ENCODE measurements at regions not wholly inside any gene's neighbourhood (a gene's known extent, or its start where the extent isn't known, plus 50 kb on each side); places are given as distances from the start of the nearest gene placed in this dataset.

DNA sequence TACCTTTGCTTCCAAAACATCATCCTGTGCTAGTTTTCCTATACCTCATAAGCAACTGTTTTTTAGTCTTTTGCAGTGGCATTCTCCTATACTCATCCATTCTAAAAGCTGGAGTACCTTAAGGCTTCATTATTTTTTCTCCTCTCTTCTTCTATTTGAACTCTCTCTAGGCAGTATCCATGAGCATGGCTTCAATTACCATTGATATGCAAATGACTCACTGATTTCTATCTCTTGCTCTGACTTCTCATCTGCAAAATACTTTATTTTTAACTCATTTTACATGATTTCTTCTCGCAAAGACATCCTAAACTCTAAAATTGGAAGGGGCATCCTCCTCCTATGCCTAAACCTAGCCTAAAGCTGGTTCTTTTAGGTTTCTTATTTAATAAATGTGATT is 365.1 kb upstream of the NUDT12 start:
- TF ChIP-seq, protein P1, sequence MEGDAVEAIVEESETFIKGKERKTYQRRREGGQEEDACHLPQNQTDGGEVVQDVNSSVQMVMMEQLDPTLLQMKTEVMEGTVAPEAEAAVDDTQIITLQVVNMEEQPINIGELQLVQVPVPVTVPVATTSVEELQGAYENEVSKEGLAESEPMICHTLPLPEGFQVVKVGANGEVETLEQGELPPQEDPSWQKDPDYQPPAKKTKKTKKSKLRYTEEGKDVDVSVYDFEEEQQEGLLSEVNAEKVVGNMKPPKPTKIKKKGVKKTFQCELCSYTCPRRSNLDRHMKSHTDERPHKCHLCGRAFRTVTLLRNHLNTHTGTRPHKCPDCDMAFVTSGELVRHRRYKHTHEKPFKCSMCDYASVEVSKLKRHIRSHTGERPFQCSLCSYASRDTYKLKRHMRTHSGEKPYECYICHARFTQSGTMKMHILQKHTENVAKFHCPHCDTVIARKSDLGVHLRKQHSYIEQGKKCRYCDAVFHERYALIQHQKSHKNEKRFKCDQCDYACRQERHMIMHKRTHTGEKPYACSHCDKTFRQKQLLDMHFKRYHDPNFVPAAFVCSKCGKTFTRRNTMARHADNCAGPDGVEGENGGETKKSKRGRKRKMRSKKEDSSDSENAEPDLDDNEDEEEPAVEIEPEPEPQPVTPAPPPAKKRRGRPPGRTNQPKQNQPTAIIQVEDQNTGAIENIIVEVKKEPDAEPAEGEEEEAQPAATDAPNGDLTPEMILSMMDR (IDR thresholded peaks at IDR 0.05; ENCODE audit: insufficient read depth, low read length, poor library complexity, severe bottlenecking), result no peak
- no peak for DNase-seq (ENCODE audit: low read depth)
- no peak overlapping the region for H3K4me3 ChIP-seq (ENCODE audit: low read depth, low read length)

GRCh38 chr5:103923616-103924168 is 361.1 kb upstream of the NUDT12 start:
- no peaks in the 10 kb centered on the region for H3K36me3 ChIP-seq (ENCODE audit: control insufficient read depth, insufficient read depth, low read length)
- no peak overlapping the region for H3K4me3 ChIP-seq (ENCODE audit: low read depth, low read length)
- H3K27me3 ChIP-seq (ENCODE audit: control insufficient read depth, insufficient read depth, low read length), result no peaks in the 10 kb centered on the region
- TF ChIP-seq, protein P1 (IDR thresholded peaks at IDR 0.05; ENCODE audit: insufficient read depth, low read length, poor library complexity, severe bottlenecking), result no peak
- no peak for DNase-seq (ENCODE audit: low read depth)

More for the DNA sequence above, 365.1 kb upstream of the NUDT12 start:
- Histone ChIP-seq H3K36me3 (ENCODE audit: control insufficient read depth, insufficient read depth, low read length) (no peaks in the 10 kb centered on the region), H3K27me3 (ENCODE audit: control insufficient read depth, insufficient read depth, low read length) (no peaks in the 10 kb centered on the region)

DNA sequence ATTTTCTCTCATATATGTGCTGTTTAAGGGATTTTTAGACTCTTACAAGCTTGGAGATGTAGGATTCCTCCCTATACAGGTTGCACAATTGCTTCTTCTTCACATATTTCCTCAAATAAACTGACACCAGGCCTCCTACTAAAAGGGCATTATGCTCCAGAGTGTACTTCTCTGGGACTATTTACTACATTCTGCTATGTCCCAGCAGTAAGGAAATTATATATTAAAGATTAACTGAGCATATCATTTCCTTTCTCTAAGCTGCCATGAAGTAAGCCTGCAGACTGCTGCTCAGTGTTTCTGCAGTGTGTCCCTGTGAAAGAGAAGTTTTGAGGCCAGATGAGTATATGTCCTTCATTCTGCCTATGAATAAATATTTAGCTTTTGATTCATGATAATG is 356.9 kb upstream of the NUDT12 start:
- H3K4me3 ChIP-seq (ENCODE audit: low read depth, low read length), result no peak overlapping the region
- TF ChIP-seq, protein P1 (IDR thresholded peaks at IDR 0.05; ENCODE audit: insufficient read depth, low read length, poor library complexity, severe bottlenecking), result no peak
- DNase-seq (ENCODE audit: low read depth), result no peak
- no peaks in the 10 kb centered on the region for H3K27me3 ChIP-seq (ENCODE audit: control insufficient read depth, insufficient read depth, low read length)
- no peaks in the 10 kb centered on the region for H3K36me3 ChIP-seq (ENCODE audit: control insufficient read depth, insufficient read depth, low read length)

- peak; percentile 55 for DNase-seq (ENCODE audit: low read depth)
- Histone ChIP-seq H3K36me3 (ENCODE audit: control insufficient read depth, insufficient read depth, low read length) (no peaks in the 10 kb centered on the region), H3K4me3 (ENCODE audit: low read depth, low read length) (no peak overlapping the region), H3K27me3 (ENCODE audit: control insufficient read depth, insufficient read depth, low read length) (no peaks in the 10 kb centered on the region)
- TF ChIP-seq, protein P1 (IDR thresholded peaks at IDR 0.05; ENCODE audit: insufficient read depth, low read length, poor library complexity, severe bottlenecking), result no peak
Measured at GRCh38 chr5:103918668-103919367, 356.2 kb upstream of the NUDT12 start.

DNA sequence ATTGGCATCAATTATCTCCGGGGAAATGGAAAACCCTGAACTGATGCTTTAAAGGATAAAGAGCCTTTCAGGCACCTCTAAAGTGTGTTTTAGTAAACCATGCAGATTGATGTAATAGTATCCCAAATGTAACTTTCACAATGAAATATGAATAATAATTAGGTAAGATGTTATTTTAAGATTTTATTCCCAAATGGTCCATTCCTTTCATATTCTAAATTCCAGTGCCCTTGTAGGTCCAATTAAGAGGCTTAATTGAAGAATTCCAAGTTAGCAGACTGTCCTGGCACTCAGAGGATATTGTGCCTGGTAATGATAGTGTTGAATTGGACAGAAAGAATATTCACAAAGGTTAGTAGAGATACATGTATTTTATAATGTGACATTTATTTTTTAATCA is 352.5 kb upstream of the NUDT12 start:
- no peak for DNase-seq (ENCODE audit: low read depth)
- H3K27me3 ChIP-seq (ENCODE audit: control insufficient read depth, insufficient read depth, low read length), result no peaks in the 10 kb centered on the region
- no peak overlapping the region for H3K4me3 ChIP-seq (ENCODE audit: low read depth, low read length)
- TF ChIP-seq, protein P1 (IDR thresholded peaks at IDR 0.05; ENCODE audit: insufficient read depth, low read length, poor library complexity, severe bottlenecking), result no peak
- no peaks in the 10 kb centered on the region for H3K36me3 ChIP-seq (ENCODE audit: control insufficient read depth, insufficient read depth, low read length)

DNA sequence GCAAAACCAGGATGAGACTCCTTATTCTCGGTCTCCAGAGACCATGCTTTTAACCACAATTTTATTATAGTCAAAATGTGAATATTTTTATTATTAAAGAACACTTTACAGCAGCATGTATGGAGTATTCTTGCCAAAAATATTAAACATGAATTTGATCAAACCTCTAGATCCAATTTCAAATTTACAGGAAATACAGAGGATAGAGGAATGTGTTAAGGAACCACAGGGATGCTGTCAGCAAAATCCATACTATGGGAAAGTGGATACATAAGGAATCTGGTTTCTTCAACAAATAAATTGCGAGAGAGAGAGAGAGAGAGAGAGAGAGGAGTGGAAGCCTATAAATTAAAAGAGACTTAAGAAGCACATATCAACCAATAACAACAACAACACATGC is 348.2 kb upstream of the NUDT12 start:
- TF ChIP-seq, protein P1 (IDR thresholded peaks at IDR 0.05; ENCODE audit: insufficient read depth, low read length, poor library complexity, severe bottlenecking), result no peak
- Histone ChIP-seq H3K4me3 (ENCODE audit: low read depth, low read length) (no peak overlapping the region), H3K36me3 (ENCODE audit: control insufficient read depth, insufficient read depth, low read length) (no peaks in the 10 kb centered on the region), H3K27me3 (ENCODE audit: control insufficient read depth, insufficient read depth, low read length) (no peaks in the 10 kb centered on the region)
- DNase-seq (ENCODE audit: low read depth), result no peak
